ENCODE measurements at regions not wholly inside any gene's neighbourhood (a gene's known extent, or its start where the extent isn't known, plus 50 kb on each side); places are given as distances from the start of the nearest gene placed in this dataset.

DNA sequence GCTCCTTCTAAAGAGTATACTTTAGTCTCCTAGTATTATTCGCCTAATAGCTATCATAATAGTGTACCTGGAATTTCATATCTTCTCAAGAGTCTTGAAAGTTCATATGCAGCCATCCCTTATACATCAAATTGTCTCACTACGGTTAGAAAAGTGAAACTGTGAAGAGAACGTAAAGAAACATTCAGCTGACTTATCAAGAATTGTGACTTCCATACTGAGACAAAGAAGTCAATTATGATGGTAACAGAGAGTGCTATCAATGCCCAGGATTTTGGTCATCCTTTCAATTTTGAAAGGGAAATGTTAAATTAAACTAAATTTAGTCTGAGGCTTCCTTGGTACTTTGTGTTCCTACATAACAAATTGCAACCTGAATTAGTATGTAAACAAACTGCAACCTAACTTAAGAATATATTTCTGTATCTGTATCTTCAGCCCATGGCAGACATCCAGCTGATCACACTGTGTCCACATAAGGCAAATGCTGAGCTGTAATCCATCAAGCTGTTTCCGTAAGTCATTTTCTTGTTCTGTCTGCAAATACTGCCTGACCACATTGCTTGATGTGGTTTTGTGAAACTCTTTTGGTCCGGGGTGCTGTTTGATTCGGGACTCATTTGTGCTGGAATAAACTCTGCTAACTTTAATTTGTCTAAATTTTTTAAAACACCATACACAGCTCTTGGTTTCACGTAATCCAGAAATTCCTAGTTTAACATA, 469.6 kb downstream of the SI start:
- DNase-seq (ENCODE audit: insufficient read length, low spot score) (no peak), FAIRE-seq (no peak)

DNA sequence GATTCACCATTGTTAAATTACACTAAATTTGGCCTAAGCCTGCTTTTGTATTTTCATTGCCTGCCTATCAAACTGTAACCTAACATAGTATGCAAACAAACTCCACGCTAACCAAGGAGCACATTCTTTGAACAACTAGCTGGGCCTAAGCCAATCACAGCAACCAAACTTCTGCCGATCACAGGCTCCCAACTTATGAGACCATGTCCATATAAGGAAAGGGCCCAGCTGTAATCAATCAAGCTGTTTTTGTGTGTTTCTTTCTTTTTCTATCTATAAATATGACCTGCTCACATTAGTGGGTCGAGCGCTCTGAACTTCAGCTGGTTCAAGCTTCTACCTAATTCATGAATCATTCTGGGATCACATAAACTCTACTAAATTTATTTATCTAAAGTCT, 473.6 kb downstream of the SI start:
- DNase-seq (ENCODE audit: insufficient read length, low spot score) (no peak), FAIRE-seq (no peak)

DNA sequence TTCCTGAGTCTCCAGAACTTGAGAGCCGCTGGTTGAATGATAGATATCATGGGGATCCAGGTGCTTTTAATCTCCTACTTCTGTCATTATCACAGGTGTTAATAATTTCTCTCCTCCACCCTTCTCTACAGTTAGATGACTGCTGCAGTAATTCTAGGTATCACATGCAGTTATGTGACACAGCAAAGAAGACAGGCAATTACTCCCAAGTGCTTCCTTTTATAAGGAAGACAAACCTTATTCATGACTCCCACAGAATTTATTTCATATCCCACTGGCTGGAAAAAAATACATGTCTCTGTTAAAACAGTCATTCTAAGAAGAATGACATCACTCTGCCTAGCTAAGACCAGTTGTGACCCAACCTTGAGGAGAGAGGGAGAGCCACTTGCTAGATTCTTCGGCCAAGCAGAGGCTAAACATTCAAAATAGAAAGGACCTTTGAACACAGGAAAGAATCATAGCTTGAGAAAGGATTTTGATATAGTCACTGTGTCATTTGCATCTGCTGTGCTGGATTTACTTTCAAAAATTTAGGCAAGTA, 500.6 kb downstream of the SI start:
- DNase-seq (ENCODE audit: insufficient read length, low spot score), result no peak
- no peak for FAIRE-seq

DNA sequence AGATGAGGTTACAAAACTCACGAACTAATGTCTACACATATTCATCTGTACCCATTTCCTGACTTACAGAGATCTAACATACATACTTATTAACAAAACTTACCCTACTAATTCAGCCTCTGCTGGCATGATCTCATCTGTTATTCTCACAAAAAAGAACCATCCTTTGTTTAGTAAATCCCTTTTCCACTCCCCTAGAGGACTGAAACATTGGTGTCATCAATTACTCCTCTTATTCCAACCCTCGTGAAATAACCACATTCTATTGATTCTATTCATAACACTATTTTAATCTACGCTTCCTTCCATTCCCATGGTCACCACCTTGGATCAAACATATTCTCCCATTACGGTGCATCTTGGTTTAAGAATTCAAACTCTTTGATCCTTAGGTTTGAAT, 505.9 kb downstream of the SI start:
- FAIRE-seq (no peak), DNase-seq (ENCODE audit: insufficient read length, low spot score) (no peak)

DNA sequence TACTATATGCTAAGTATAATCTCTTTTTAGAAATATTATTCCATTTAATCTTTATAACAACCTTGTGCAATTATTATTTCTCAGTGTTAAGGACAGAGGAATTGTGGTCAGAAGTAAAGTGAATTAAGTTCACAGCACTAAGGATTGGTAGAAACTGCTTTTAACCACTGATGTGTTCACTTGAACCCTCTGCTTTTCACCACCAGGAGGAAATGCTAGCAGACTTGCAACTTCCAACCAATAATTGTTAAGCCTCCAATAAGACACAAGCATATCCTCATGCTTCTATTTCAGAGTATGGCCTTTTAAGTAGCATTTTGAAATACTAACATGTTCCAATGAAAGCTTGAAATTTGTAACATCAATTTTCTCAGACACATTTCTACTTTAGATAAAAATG, 527.4 kb downstream of the SI start:
- FAIRE-seq, result no peak
- no peak for DNase-seq (ENCODE audit: insufficient read length, low spot score)

DNA sequence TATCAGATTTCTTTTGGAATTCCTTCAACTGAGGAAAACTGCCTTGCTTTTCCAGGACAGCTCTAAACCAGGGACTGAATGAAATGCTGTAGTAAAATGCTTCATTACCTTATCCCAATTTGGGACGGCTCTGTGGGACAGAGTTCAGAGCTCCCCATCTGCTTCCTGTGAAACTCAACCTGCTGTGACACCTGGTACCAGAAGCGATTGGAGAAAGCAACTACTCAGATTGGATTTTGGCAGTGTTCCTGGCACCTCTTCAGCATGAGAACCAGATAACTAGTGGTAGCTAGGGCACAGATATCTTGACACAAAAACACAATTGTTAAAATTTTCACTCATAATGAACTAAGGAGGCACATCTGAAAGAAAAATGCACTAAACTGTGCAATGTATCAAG, 539.1 kb downstream of the SI start:
- no peak for FAIRE-seq
- DNase-seq (ENCODE audit: insufficient read length, low spot score), result no peak

DNA sequence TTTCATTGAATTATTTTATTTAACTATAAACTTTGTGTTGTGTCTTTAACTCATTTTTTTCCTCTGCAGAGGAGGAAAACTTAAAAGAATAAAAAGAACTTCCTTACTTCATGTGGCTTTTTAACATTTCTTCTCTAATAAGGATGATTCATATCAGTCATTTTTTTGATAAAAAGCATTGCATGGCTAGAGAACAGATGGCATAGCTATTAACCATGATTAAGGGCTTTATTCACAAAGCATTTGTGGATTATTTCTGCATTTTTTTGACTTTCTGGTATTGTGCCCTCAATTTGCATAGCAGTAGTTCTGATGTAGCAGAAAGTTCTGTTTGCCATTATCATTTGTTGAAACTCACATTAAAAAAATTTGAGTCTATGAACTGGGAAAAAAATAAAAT, 540.8 kb downstream of the SI start:
- no peak for DNase-seq (ENCODE audit: insufficient read length, low spot score)

DNA sequence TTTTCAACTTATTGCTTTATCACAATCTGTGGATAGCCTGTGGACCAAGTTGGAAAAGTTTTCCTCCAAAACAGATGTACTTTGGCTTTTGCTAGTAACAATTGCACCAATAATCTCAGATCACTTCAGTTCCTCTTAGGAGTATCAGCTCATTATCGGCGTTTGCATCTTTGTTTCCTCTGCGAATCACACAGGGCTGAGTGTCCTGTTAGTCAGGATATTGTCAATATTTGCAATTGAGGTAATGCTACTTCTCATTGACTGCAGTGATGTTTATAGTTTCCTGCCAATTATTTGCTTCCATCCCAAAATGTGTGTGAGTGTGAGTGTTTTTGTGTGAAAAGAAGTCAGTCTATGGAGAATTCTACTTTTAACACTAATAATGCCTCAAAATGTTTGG, 545.0 kb downstream of the SI start:
- DNase-seq (ENCODE audit: insufficient read length, low spot score), result no peak

More for the DNA sequence above, 540.8 kb downstream of the SI start:
- no peak for FAIRE-seq

DNA sequence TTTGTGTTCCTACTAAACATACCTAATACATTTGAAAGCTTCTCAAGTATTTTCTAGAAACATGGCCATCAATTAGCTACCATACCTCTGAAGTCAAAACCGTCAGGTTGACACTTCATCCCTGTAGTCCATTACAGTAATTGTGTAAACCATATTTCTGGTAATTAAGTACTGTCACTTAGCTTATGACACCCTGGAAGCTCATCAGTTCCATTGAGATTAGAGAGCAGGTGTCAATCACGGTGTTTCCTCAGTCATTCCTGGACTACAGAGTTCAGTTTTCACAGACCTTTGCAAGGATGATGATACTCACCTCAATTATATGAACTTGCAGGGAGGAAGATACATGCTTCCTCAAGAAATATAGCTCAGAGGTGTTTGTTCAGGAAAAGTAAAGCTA, 552.0 kb downstream of the SI start:
- no peak for DNase-seq (ENCODE audit: insufficient read length, low spot score)
- no peak for FAIRE-seq

More for the DNA sequence above, 545.0 kb downstream of the SI start:
- FAIRE-seq, result no peak

DNA sequence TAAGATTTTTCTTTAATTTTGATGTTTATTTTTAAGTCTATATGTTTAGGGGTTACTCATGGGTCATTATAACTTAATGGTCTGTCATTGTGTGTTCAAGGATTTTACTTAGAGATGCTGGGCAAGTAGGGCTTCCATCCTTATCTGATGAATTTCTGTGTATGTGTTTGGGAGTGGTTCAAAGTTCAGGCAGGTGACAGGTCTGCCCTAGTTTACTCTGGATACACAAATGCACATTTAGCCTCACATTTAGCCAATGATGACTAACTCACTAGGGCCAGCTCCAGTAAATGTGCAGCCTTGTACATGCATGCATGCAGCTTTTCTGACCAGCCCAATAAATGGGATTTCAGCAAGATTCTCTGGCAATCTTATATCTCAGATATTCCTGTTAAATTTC, 554.1 kb downstream of the SI start:
- no peak for FAIRE-seq
- no peak for DNase-seq (ENCODE audit: insufficient read length, low spot score)

DNA sequence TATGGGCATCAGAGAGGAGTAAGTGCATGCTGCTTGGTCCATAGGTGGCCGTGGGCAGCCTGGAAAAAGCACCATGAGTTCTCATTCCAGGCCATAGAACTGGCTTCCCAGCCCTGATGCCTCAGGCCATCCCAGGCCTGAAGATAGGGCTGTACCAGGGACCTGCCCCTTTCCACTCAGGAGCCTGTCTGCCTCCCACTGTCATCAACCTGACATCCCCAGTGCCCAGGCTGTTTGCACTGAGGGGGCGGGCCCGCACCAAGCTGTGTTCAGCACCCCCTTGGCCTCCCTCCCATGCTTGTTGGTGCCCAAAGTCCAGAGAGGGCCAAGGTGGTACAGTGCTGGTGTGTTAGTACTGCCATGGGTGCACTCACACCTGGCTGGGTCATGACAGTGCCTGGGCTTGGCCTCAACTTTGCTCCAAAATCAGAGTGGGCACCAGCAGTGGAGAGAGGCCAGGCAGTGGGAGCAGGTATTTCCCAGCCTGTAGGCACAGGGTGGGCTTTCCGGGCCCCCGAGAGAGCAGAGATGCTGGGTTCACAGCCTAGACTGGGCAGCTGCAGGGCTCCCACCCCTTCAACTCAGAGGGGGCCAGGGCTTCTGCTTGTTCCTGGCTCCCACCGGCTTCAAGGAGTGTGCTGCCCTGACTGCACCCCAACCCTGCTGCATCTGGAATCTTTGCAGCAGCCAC, 556.1 kb downstream of the SI start:
- DNase-seq (ENCODE audit: insufficient read length, low spot score), result no peak
- no peak for FAIRE-seq

DNA sequence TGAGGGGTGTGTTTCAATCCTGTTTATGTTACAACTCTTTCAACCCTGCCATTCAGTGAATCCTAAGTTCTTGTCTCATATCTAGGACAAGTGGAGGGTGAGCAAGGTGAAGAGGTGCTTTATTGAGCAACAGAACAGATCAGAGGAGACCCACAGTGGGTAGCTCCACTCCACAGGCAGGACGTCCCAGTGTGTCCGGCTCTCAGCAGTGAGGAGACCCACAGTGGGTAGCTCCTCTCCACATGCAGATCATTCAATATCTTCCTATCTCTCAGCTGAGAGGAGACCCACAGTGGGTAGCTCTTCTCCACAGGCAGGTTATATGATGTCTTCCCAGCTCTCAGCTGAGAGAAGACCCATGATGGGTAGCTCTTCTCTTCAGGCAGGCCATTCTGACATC, 556.7 kb downstream of the SI start:
- DNase-seq (ENCODE audit: insufficient read length, low spot score) (no peak), FAIRE-seq (no peak)

DNA sequence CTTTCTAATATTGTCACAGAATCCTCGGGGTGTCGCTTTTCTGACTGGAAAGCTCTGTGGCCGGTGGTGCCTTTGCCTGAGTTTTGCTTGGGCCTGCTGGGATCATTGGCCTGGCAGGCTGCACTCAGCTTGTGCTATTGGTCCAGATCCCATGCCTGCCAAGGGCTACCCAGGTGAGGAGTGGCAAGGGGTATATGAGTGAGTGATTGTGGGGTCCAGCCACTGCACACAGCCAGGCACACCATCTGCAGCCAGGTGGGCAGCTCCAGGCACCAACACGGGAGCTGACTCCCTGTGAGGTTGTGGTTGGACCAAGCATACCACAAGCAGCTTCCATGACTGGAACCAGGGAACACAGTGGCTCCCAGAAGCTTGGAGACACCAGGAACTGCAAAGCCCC, 557.2 kb downstream of the SI start:
- FAIRE-seq (no peak), DNase-seq (ENCODE audit: insufficient read length, low spot score) (no peak)

DNA sequence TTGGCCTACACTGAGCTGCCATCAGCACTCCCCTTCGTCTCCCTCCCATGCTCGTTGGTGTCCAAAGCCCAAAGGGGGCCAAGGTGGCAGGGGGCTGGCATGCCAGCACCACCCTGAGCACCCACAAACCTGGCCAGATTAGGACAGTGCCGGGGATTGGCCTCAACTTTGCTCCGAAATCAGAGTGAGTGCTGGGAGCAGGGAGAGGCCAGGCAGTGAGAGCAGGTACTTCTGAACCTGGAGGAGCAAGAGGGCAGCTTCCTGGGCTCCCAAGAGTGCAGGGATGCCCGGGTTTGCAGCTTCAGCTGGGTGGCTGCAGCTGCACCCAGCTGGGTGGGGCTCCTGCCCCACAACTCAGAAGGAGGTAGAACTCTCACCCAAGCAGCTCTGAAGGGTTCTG, 563.0 kb downstream of the SI start:
- no peak for DNase-seq (ENCODE audit: insufficient read length, low spot score)
- FAIRE-seq, result no peak

DNA sequence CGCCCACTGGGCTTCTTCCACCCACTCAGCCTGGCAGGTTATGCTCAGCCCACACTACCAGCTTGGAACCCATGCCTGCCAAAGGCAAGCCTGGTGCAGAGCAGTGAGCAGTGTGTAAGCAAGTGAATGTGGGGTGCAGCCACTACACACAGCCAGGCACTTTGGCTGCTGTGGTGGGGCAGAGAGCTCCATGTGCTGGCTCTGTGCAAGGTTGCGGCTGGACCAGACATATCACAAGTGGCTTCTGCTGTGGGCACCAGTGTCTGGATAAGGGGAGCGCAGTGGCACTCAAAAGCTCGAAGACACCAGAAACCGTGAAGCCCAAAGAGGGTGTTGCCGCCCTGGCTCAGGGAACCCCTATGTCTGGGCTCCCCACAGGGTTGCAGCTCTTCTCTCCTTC, 563.7 kb downstream of the SI start:
- FAIRE-seq, result no peak
- no peak for DNase-seq (ENCODE audit: insufficient read length, low spot score)

DNA sequence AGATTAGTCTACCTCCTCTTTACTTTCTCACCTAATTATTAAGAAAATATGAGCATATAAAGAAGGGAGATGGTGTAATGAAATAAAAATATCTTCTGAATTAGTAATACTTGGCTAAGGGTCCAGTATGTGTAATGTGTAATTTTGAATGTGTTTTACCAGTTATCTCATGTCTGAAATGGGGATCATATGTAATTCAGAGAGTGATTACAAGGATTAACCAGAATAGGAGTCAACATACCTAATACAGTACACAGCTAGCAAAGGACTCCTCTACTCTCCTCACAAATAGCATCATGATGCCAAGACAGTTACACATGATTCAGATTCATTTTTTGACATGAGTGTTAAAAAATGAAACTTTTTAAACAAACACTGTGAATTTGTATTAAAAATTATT, 570.4 kb downstream of the SI start:
- FAIRE-seq (no peak), DNase-seq (ENCODE audit: insufficient read length, low spot score) (no peak)

DNA sequence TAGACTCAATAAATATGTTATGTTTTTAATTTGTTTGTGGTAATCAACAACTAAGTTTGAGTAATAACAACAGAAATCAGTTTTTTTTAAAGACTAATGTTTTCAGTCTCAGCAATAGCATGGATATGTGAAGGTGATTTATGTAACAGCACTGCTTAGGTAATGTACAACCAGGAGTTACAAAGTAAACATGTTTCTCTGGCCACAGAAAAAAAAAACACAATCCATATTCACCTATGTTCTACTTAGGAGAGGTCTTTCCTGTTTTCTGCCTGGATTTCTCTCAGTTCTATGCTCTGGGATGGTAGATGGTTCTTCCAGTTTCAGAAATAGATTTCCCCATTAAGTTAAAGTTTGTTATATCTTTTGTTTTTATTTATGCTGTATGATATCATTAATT, 579.4 kb downstream of the SI start:
- DNase-seq (ENCODE audit: insufficient read length, low spot score), result no peak
- FAIRE-seq, result no peak

DNA sequence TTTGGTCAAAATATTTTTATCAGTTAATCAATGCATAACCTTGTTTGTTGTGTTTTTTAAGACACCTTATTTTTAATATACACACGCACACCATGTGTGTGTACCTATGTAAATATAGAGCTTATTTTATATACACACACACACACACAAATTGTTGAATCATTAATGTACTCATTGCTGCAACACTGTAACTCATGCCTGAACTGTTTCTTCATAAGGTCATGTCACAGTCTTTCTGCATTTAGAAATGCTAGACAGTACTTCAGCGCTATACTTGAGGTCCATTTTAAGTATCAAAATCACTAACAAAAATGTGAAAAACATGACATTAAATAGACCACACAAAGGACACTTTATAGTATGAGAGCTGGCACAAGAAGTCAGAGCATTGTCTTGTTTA, 589.4 kb downstream of the SI start:
- FAIRE-seq (no peak), DNase-seq (ENCODE audit: insufficient read length, low spot score) (no peak)

DNA sequence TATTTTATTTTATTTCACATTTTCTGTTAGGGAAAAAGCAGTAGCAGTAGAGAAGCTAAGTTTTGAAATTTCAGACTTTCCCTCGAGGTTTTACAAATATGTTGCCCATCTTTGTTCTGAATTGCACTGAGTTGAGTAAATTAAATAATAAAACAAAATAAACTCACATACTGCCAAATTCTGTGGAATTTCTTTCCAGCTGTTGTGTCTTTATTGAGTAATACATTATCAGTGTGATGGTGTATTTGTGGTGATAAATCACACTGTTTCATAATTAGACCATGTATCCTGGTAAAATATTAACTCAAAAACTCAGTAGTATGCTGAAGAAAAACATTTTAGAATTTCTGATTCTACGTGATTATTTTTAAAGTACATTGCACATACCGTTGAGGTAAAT, 592.1 kb downstream of the SI start:
- DNase-seq (ENCODE audit: insufficient read length, low spot score) (no peak), FAIRE-seq (no peak)

DNA sequence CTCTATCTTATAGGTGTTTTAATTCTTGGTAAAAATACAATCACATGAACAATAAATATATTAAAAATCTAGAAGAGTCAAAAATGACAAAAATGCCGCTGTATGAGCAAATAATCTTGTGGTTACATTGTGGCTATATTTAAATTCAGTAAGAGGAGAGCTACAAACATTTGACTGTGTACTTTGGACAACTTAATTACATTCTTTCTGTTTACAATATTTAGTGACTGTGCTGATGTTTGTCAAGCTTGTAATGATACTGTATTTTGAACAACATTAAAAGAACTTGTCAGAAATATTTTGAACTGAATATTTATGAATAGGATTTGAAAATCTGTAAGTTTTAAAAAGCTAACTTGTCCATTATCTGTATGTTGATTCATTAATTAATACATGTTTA, 598.3 kb downstream of the SI start:
- FAIRE-seq (no peak), DNase-seq (ENCODE audit: insufficient read length, low spot score) (no peak)

DNA sequence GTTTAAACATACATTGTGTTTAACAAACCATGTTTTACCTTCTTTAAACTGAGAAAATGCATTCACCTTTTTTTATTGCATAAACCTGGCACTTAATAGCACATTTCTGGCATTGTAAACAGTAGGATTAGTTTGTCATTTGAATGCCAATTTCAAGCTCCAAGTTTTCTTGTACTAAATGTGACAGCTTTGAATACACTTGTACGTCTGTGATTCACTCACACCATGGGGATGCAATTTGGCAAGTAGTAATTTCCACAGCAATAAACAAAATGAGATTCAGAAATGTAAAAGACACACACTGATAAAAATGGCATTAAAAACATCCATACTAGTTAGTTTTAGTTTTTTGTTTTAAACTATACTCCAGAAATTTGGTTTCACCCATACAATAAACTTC, 598.9 kb downstream of the SI start:
- FAIRE-seq (no peak), DNase-seq (ENCODE audit: insufficient read length, low spot score) (no peak)

DNA sequence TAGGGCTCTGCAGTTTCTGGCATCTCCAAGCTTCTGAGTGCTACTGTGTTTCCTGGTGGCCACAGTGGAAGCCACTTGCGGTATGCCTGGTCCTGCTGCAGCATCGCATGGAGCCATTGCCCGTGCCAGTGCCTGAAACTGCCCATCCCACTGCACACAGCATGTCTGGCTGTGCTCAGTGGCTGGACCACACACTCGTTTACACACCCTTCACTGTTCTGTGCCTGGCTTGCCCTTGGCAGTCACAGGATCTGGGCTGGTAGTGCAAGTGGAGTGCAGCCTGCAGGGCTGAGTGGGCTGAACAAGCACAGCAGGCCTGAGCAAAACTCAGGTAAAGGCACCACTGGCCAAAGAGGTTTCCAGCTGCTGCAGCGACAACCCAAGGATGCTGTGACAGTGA, 600.0 kb downstream of the SI start:
- no peak for FAIRE-seq
- DNase-seq (ENCODE audit: insufficient read length, low spot score), result no peak
